Choroid plexus epithelial cell (primary cell): ENCODE measurements at regions not wholly inside any gene's neighbourhood (a gene's known extent, or its start where the extent isn't known, plus 50 kb on each side); places are given as distances from the start of the nearest gene placed in this dataset.

ENCODE experiments used
- DNase-seq: peaks from one replicate; pipeline ENCODE4 v3.0.0-alpha.2; 2010; ENCODE audit warnings: low read depth
- H3K4me3 ChIP-seq: 2 replicates; pipeline ENCODE4 v1.5.1; 2011; ENCODE audit warnings: low read depth, mild to moderate bottlenecking, control low read depth, low read length, moderate library complexity
- CTCF ChIP-seq: conservative IDR thresholded peaks from 2 replicates; pipeline ENCODE4 v1.5.1; 2011; ENCODE audit warnings: low read depth, mild to moderate bottlenecking, control low read depth, inconsistent platforms, low read length, moderate library complexity

GRCh38 chr14:60357551-60358149 lies 108.6 kb downstream of the PPM1A start:
- no peak for TF ChIP-seq CTCF
- no peak for DNase-seq

GRCh38 chr14:60363275-60363674 lies 114.3 kb downstream of the PPM1A start:
- no peak overlapping the region for H3K4me3 ChIP-seq
- TF ChIP-seq CTCF = no peak
- DNase-seq = no peak

More at GRCh38 chr14:60357551-60358149, 108.6 kb downstream of the PPM1A start:
- no peak overlapping the region for H3K4me3 ChIP-seq

- no peak overlapping the region for H3K4me3 ChIP-seq
- DNase-seq = no peak
- no peak for TF ChIP-seq CTCF
Observed at GRCh38 chr14:60363687-60364086, 114.7 kb downstream of the PPM1A start.

- TF ChIP-seq CTCF = no peak
- no peak overlapping the region for H3K4me3 ChIP-seq
- no peak for DNase-seq
Observed at GRCh38 chr14:60381909-60382308, 104.0 kb downstream of the C14orf39 start.
